ENCODE measurements at regions not wholly inside any gene's neighbourhood (a gene's known extent, or its start where the extent isn't known, plus 50 kb on each side); places are given as distances from the start of the nearest gene placed in this dataset.

DNA sequence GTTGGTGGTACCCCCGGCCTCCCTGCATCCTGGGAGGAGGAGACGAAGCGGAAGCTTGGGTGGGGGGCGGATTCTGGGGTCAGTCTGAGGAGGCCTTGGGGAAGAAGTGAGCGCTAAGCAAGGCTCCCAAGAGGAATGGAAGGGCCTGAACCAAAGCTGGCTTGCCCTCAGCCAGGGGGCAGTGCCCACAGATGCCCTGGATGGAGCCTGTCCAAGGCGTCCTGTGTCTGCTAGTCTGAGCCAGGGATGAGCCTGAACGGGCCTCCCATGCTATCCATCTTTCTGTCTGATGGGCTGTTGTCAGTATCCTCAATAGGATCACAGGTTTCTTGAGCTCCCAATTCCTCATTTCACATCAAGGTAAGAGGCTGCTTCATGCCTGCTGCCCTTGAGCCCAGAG, 122.3 kb upstream of the LHX1 start:
- TF ChIP-seq EZH2 (IDR thresholded peaks at IDR 0.05; ENCODE audit: low read length, unreplicated experiment) (no peak), EZH2phosphoT487 (IDR thresholded peaks at IDR 0.05; ENCODE audit: borderline replicate concordance, low read length) (no peak)
- TF ChIP-seq, protein P1, sequence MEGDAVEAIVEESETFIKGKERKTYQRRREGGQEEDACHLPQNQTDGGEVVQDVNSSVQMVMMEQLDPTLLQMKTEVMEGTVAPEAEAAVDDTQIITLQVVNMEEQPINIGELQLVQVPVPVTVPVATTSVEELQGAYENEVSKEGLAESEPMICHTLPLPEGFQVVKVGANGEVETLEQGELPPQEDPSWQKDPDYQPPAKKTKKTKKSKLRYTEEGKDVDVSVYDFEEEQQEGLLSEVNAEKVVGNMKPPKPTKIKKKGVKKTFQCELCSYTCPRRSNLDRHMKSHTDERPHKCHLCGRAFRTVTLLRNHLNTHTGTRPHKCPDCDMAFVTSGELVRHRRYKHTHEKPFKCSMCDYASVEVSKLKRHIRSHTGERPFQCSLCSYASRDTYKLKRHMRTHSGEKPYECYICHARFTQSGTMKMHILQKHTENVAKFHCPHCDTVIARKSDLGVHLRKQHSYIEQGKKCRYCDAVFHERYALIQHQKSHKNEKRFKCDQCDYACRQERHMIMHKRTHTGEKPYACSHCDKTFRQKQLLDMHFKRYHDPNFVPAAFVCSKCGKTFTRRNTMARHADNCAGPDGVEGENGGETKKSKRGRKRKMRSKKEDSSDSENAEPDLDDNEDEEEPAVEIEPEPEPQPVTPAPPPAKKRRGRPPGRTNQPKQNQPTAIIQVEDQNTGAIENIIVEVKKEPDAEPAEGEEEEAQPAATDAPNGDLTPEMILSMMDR (conservative IDR thresholded peaks at IDR 0.05; ENCODE audit: low read depth, low read length) = no peak
